ENCODE measurements at regions not wholly inside any gene's neighbourhood (a gene's known extent, or its start where the extent isn't known, plus 50 kb on each side); places are given as distances from the start of the nearest gene placed in this dataset.

DNA sequence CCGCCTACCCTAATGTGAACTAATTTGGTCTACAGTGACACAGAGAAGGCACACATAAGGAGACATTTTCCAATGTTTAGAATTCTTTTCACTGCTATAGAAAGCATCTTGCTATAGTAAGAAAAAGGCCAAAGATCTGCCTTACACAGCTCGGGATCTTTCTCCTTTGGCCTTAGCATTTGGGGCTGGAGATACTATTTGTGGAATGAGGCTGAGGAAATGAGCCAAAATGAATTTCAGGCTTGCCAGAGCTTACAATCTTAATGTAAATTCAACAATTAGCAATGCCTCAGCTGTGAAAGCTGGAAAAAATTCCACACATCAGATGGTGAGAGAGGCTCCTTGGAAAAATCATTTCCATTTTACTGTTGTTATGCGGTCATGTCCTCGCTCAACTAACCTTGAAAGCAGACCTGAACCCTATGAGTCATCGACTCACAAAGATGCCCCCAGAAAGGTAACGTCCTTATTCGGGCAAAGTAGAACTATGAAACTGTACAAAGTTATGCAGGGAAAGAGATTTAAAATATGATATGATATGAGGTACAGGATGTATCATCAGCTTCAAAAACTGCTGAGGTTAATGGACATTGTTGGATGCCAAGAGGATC is 324.5 kb upstream of the NBEA start:
- DNase-seq (ENCODE audit: low read depth, low spot score), result no peak

DNA sequence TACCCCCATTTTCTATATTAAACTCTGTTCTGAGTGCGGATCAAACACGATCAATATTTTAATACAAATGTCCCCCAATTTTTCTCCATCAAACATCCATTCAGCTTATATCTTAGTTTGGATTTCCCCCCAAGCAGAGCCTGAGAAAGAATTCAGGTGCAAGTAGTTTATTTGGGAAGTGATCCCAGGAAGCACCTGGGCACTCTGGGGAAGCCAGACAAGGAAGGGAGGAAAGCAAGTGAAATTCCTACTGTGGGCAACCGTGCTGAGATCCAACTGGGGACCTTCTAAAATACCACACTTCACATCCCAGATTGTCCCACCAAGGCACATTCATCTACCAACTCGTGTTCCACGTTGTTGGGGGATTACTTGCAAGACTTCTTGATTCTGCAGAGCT is 323.4 kb upstream of the NBEA start:
- no peak for DNase-seq (ENCODE audit: low read depth, low spot score)

DNA sequence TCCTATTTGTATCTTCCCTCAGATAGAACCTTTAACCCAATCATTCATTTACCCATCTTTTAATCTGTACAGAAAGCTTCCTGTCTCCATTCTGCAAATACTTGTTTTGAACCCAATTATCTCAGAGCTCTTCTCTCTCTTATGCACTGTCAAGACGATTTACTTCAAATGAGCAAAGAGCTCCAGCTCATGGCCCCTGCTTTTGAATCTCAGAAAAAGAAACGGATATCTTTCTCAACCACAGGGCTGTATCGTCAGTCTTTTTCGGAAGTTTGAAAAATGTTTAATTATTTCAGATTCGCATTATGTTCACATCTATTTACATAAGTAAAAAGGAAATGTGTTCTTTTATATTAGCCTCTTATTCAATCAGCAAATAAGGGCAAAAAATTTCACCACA is 322.7 kb upstream of the NBEA start:
- no peak for DNase-seq (ENCODE audit: low read depth, low spot score)

DNA sequence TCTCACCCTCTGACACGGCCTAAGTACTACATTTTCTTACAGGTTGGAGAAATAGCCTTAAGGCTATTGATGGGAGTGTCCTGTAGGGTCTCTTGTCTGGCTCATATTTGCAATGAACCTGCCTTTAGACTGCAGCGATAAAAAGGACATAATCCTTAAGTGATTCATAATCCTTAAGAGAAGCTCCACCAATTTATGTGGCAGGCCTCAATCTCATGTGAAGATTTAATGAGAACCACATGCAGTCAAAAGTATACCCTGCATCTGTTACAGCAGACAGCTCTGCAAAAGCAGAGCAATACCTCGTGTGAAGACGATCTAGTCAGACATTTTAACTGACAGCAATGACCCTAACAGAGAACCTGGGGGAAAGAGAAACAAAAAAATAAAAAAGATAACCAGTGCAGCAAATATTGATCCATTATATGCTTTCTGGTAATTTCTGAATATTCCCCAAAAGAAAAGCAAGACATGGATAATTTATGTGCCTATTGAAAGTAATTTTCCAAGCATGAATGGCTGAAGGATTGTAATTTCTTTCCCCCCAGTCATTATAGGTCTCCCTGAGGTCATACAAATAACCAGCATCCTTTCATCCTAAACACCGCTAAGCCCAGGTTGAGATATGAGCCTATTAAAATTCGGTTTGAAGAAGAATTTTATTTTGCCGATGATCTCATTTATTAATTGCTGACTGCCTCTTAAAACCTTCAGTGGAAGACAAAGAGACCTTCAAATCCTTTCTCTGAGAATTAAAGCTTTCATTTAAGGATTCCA is 321.8 kb upstream of the NBEA start:
- no peak for DNase-seq (ENCODE audit: low read depth, low spot score)

DNA sequence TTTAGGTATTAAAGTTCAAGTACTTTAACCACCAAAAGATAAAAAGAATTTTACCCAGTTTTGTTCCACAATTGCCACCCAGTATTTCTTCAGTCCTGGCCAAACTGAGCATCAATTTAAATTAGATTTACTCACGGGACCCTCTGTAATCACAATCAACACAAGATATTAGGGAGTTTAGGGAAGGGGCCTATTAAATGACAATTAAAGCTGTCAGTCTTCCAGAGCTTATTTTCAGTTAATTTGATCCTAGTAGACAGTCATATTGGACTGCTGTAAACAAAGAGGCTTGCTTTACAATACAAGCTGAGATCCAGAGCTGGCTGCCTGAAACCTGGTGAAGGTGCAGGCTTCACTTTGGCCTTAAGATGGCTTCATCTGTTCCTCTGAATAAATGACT is 321.2 kb upstream of the NBEA start:
- DNase-seq (ENCODE audit: low read depth, low spot score), result no peak

DNA sequence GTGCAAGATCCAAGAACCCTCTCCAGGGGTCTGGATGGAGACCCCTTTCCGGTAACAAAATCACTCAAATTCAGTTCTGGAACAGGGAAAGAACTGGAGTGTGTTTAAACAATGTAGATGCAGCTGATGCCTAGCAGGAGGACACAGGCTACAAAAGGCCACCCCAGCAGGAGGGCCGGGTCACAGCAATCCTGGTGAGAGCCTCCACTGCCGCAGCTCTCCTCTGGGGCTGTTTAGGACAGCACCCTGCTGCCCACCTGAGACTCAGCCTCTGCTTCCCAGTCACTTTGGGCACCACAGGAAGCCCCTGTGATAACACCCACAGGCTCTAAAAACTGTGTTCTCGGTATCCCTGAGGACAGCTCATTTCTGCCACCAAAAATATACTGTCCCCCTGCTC is 318.7 kb upstream of the NBEA start:
- DNase-seq (ENCODE audit: low read depth, low spot score), result peak; percentile 24

DNA sequence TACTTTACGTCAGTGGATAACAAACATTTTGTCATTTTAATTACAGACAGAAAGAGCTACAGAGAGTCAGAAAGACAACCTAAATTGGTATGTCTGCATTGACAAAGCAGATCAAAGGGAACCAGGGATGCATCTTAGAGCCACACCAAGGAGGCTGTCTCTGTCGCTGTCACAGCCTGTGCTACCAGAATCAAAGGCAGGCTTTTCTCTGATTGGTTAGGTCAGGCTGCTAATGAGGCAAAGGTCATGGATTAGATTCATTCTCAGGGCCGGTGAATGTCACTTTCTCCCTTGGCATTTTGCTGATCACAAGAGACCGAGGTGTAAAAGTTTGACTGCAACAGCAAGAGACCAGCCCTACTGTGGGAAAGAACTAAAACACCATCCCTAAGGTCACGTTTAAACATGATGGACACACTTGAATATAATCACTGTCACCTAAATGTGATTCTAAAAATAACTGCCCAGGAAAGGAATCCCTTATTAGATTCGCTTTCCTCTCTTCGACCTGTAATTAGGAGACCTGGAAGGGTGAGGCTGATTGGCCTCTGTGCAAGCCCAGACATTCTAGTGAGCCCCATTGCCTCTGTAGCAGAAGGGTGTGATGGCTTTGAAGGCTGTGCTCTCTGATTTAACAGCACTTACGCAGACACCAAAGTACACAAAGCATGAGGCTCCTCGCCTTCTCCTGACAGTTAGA is 314.4 kb upstream of the NBEA start:
- DNase-seq (ENCODE audit: low read depth, low spot score), result peak; percentile 64

DNA sequence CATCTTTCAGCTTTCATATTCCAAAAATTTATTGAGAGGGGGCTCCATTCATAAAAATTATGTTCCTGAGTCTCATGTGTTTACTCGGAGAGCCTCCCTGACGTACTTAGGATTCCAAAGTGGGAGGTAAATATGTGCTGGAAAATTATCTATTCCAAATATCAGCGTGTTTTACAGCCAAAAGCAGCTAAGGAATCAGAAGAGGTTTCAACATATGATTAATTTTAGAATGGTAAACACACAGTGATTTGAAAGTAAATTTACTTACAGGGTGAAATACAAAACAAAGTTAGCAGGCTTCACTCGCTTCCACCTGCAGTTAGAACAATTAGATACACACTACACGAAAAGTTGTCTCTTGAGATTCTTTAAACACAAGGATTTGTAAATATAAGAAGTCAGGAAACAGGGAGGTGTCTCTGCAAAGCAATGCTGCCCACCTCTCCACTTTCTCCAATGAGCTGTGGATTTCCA is 313.8 kb upstream of the NBEA start:
- DNase-seq (ENCODE audit: low read depth, low spot score), result no peak

DNA sequence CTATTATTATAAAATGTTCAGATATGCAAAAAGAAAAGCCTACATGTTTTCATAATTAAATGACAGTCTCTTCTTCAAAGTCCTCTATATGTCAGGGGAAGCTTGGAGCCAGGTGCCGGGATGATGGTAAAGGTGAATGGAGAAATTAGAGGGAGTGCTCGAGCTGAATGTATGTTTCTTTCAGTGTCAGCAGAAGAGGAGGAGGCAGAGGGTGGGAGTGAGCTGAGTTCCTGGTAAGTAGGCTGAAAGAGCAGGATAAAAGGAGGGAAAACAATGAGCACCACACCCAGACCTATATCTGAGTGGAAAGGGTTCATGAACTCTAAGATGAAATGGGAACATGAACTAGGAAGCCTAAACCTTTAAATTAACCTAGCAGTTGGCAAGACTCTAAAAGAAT is 307.6 kb upstream of the NBEA start:
- no peak for DNase-seq (ENCODE audit: low read depth, low spot score)

DNA sequence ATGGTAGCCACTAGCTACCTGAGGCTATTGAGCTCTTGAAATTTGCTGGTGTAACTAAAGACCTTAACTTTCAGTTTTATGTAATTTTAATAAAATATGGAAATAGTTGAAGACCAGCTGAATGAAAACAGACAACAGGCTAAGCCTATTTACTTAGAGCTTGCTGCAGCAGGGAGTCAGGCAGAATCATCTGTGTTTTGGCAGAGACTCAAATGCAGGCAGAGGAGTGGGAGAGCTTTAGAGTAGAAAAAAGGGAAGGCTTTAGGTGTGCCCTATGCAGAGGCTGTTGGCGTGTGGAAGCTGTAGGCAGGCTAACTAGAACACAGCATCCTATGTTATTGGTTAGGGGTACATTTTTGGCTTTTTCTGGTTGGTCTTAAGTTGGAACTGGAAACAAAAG is 304.9 kb upstream of the NBEA start:
- DNase-seq (ENCODE audit: low read depth, low spot score), result no peak

DNA sequence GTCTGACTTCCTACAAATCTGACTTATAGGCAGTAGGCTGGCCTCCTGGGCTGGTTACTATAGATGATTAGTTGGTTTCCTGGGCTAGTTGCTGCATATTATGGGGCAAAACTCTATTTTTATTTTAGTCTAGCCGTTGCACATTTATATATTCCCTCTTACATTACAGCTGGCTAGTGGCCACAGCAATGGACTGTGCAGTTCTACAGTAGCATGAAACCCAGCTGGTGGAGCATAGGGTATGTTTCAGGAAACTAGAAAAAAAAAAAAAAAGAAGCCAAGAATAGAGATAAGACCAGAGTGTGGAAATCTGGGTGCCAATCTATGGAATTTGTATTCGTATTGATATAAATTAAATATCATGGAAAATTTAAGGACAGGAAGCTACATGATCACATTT is 304.4 kb upstream of the NBEA start:
- no peak for DNase-seq (ENCODE audit: low read depth, low spot score)

DNA sequence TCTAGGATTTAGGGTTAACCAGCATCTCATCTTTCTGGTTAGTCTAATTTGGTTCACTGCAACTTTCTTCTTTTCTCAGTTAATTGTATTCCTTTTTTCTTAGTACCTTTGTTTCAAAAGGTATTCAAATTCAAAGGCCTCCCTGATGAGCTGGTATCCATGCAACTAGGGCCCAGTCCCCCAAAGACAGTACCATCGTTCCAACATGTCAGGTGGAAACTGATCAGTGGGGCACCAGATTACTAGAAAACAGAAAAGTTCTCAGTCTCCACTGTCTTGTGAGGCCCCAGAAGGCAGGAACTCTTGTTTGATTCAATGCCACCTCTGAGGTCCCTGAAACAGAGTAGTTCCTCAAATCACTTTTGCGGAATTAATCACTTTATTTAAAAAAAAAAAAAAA is 303.2 kb upstream of the NBEA start:
- no peak for DNase-seq (ENCODE audit: low read depth, low spot score)

DNA sequence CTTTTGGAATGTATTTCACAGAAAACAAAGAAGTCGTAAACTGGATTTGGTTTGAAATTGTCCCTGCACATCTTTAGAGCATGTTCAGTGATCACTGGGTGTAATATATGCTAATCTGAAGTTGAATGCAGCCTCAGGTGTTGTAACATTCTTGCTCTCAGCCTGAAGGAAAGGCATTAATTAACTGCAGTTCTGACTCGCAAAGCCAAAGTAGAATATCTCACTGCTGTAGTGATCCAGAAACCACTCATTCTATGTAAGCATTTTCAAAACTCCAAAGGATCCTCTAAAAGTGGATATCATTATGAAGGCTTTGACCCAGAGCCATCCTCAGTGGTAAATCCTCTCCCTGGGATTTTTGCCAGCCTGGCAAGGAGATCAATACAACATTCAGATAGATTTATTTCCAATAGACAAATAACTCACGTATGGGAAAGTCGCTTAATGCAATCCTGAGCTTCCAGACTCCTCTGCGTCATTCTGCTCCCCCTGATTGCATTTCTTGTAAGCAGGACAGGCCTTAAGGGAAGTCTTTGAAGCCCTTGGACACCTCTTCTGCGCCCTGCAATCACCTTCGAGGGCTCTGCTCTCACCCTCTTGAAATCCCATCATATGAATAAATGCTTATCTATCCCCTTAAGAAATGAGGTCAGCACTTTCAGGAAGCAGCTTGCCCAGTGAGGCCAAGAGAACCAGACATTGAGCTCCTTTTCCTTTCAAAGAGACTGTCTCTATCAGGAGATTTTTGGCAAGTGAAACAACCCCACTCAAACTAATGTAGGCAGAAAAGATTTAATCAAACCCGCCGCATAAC is 301.7 kb upstream of the NBEA start:
- peak; percentile 18 for DNase-seq (ENCODE audit: low read depth, low spot score)

DNA sequence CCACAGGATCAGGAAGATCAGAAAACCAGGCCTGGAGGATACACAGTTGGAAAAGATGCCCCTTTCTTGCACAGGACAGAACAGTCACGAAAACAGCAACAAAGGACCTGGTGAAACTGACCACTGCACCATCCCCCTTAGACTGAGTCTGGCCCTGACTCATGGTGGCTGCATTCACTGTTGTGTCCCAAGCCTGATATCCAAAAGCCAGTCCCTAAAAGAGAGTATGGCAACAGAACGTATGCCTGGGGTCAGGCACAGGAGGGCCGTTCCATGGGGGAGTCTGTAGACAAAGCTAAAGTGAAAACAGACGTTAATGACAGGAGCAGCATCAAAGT is 301.1 kb upstream of the NBEA start:
- peak; percentile 32 for DNase-seq (ENCODE audit: low read depth, low spot score)

DNA sequence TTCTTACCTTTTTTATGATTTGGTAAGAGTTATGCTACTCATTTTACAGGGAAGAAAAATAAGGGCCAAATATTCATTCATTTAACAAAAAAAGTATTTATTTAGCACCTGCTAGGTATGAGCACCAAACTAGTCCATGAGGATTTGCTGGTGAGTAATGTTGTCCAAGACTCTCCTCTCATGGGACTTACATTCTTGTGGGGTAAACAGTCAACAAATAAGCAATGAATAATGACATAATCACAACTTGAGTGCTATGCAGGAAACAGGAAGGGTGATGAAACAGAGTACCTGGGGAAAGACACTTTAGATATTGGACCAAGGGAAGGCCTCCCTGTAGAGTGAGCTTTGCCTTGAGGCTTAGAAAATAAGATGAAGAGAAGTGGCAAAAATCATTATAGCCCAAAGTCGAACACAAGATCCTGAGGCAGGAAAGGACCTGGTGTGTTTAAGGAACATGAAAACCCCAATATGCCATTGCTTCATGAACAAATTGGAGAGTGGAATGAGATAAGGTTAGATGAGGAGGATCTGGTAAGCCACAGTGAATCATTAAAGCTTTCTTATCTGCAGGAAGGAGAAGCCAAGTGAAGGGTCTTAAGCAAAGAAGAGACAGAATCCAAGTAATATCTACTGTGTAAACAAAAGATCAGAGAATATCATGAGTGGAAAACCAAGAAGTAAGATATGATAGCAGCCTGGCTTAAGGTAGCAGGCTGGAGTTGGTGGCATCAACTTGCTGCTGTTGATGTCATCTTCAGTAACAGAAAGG is 294.5 kb upstream of the NBEA start:
- DNase-seq (ENCODE audit: low read depth, low spot score), result no peak

DNA sequence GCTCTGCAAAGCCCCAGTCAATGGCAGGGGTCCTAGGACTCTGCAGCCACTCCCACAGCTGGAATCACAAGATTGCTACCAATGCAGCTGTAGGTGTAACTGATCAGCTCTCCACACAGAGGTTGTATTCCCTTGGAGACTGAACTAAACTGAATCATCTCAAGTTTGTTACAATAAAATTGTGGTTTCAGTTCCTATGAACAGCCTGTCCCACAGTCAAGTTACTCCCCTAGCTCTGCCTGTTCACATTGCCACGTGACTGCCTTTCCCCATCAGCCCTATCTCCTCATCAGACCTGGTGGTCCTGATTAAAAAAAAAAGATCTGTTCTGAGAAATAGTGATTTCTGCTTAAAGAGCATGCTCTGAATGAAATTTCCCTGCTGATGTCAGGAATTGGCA is 287.9 kb upstream of the NBEA start:
- no peak for DNase-seq (ENCODE audit: low read depth, low spot score)

DNA sequence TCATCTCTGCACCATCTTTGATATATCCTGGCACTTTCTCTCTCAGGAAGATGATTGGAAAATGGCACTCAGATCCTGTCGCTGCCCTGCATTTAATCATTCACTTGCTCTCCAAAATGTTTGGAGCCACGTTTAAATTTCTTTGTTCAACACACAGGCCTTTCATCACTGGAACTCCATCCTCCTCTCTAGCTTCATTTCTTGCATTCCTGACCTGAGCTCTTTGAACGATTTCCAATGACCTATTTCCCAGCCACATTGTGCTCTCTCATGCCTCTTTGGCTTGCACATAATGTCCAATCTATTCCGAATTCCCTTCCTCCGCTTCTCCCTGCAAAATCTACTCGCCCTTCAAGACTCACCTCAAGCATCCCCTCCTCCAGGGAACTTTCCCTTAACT is 287.4 kb upstream of the NBEA start:
- no peak for DNase-seq (ENCODE audit: low read depth, low spot score)

DNA sequence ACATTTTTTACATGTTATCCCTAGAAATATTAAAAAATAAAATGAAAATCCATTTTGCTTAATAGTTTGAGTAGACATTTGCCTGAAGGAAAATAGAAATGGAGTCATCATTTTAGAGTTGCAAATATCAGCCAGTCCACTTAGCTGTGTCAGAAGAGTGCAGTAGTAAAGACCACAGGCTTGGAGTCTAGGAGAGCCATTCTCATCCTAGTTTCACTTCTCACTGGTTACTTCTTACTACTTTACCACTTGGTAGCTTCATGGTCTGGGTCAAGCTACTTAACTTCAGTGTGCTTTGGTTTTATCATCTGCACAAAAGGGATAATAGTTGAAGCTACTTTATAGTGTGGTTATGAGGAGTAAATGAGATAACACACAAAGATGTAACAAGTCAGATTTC is 286.5 kb upstream of the NBEA start:
- no peak for DNase-seq (ENCODE audit: low read depth, low spot score)

DNA sequence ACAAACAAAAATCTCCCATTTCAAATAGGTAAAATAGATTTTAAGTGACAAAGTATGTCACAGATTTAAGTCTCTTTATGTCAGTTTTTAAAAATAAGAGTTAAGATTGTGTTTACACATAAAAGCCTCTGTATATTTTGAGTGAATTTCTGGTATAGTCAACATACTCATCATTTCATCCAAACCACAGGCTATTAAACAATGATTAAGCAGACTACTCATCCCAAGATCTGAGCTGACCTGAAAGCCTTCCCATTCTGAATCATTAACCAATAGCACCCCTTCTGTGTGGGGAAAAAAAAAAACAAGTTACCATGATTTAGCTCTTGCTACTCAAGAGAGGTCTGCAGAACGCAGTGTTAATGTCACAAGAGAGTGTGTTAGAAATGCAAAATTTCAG is 284.4 kb upstream of the NBEA start:
- DNase-seq (ENCODE audit: low read depth, low spot score), result no peak

DNA sequence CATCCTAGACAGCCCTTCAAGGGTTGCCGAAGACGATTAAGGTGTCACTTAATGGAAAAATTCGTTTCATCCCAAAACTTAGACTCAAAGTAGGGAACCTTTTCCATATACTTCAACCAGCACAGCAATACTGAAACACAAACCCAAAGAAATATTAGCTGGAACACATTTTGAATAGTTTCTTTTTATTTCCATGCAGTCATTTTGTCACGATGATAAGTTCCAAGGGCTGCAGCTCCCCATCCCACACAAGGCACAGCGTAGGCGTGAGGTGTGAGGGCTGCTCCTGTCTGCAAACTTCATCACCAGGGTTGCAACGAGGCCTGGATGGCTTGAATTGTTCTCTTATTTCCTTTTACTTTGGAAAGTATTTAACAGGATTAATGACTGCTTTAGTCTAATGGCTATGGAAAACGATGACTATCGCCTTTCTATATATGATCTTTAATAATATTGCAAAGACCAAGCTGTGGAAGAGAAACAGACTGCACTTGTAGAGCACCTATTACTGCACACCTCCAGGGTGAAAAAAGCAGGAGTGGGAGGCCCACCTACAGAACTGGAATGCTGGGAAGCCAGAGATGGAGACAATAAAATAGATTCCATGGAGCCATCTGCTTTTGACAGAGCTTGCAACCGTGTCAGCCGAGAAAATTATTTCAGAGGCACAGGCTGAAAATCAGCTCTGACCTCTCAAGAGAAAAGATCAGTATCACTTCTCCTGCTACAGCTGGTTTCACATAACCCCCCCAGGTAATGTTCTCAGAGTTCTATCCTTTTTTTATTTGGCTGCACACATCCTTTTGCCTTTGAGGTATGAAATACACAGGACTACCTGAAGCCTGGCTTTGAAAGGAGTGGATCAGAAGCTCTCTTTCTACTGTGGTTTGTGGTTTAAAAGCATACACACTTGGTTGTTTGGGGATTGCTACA is 274.5 kb upstream of the NBEA start:
- DNase-seq (ENCODE audit: low read depth, low spot score), result no peak

Data from ELF-1 (cell line).